HG03571 (cell line): ENCODE measurements at regions not wholly inside any gene's neighbourhood (a gene's known extent, or its start where the extent isn't known, plus 50 kb on each side); places are given as distances from the start of the nearest gene placed in this dataset.
A peak's percentile ranks its signal among the peaks of the same experiment; 100 is the strongest.

ENCODE experiments used
- ATAC-seq: cut with Tn5 transposase; IDR thresholded peaks from one replicate; pipeline ENCODE4 v1.9.1; 2021; ENCODE audit not compliant: unreplicated experiment

DNA sequence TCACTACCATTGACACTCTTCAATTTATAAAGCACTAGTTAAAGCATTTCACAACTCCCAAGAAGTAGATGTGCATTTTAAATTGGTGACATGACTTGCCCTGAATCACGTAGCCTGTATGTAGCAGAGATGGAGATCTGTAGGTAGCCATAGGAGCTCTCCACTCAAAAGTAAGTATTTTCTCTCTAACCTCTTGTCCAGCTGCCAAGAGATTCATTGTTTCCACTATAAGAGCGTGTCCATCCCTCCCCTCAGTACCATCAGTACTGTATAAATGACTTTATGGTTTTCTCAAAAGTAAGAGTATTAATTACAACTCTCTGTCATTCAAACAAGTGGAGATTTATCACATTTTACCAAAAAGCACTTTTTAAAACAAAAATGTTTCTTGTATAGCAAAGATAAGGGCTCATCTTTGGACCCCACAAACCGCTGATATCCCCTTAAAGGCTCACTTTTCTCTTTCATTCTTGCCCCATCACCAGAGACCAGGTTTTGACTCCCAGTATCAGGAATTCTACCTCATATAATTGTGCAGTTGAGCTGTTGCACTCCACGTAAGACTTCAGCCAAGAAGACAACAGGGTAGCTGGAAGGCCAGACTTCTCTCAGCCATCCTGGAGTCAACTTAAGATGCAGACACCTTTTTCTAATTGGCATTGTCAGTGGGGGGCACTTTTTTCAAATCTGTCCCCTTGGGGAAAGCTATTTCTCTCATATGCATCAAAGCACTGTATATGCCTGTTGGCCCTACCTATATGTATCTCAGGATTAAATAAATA lies 78.0 kb upstream of the GALNT5 start:
- ATAC-seq = no peak

DNA sequence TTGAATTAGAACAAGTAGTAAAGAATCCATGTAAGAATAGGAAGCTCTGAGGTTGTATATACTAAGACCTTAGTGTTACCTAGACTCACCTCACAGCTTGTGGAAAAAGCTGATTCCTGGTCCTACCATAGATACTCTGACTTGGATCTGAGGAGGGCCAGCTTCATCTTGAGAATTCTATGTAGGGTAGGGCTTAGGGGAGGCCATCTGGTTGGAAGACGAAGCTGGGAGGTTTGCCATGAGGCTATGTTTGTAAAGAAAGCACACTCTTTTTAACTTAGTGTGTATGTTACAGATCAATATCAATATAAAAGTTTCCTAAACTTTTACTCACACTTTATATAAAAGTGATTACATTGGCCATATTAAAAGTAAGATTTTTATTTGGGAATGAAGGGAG lies 77.1 kb upstream of the GALNT5 start:
- ATAC-seq = no peak

DNA sequence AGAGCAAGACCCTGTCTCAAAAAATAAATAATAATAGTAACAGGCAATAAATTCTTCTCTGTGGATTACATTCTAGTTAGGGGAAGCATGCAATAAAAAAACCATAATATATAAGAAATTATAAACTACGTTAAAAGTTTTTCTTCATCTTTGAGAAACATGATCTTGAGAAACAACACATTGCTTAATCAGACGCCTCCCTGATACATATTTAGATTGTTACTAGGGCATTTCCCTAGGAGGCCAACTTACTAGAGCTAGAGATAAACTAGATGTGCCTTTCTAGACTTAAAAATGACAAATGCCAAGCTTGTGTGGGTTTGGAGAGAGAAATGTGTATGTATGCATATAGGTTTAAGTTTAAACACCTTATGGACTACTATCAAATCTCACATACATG lies 76.3 kb upstream of the GALNT5 start:
- no peak for ATAC-seq

DNA sequence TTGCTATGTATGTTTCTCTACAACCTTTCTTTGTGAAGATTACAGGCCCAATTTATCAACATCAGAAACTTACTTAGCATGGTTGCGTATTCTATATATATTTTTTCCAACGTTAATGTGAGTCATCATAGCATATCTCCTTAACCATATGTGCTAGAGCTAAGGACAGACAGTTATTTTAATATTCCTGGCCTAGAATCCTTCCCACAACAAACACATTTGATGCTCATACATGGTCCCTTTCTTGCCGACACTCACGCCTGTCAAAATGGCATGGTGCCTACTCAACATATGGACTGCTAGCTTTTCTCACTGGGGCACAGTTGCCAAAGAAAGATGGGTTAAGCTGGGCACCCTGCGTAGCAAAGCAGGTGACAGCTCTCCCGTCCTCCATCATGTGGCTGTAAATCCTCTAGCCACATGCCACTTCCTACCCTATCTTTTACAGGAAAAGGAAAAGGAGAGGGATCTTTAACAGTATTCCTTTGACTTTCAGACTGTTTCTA lies 75.2 kb upstream of the GALNT5 start:
- no peak for ATAC-seq

DNA sequence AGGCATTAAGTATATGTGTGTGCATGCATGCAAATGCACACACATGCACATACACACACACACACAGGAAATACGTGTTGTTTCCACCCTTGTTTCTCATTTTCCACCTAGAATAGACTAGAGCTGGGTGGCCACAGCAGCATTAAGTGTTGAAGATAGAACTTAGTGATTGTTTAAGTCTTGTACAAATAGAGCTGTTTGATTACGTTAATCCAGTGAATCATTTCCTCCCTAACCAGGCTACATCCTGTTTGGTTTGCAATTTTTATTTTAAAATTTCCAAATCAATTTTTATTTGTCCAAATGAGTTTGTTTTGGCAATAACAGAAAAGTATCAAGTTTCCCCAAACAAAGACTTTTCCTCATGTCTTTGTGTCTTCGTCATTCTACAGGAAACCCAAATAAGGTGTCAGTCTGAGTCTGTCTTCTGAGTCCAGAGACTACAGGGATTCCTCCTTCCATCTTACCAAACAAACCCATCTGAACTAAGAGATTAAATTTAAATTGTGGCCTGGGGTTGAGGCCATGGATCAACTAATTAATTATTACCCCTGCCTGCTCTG lies 74.6 kb upstream of the GALNT5 start:
- ATAC-seq = no peak

DNA sequence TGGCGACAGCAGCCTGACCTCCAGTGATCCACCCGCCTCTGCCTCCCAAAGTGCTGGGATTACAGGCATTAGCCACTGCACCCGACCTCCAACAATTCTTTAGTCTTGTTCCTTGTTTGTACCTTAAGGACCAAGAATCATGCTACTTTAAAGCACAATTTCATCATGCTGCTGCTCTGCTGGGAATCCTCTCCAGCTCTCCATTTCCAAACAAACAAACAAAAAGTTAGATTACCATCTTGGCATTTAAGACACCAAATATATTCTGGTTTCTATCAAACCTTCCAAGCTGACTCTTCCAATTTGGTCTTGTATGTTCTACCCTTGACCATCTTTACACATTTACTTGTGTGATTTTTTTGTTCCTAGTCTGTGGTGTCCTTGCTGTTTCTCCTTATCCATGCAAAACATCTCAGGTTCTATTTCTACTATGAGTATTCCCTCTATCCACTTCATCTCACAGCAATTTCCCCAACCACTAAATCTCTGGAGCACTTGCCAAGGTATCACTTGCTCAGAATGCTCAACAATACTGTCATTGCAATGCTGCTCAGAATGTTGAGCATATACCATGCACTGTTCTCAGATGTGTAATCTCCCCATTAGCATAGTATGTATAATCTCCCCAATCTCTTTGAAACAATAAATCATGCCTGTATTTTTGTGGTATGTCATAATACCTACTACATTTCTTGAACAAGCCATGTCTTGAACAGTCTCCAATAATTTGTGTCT lies 73.2 kb upstream of the GALNT5 start:
- no peak for ATAC-seq

- no peak for ATAC-seq
These were observed 71.9 kb upstream of the GALNT5 start for GRCh38 chr2:157185476-157186227.

GRCh38 chr2:157190151-157190550 lies 67.4 kb upstream of the GALNT5 start:
- ATAC-seq = no peak

DNA sequence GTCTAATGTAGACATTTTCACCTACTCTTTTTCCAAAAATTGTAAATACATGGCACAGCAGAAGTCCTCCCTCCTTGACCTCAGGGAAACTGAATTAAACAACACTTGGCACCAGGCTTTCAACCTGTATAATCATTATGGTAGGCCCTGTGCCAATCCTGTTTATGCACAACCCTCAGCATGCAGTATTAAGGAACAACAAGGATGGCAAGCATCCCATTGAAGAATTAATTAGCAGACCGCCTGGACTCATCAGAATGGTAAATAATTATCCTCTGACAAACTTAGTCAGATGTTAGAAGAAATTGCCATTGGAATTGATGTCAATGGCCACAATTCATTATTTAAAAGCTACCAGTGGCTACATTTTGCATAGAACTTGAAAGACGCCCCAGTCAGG lies 66.3 kb upstream of the GALNT5 start:
- no peak for ATAC-seq

- ATAC-seq = peak; percentile 80
These were observed 64.8 kb upstream of the GALNT5 start for GRCh38 chr2:157192445-157193423.

- ATAC-seq = no peak
These were observed 64.0 kb upstream of the GALNT5 start for GRCh38 chr2:157193461-157193860.

DNA sequence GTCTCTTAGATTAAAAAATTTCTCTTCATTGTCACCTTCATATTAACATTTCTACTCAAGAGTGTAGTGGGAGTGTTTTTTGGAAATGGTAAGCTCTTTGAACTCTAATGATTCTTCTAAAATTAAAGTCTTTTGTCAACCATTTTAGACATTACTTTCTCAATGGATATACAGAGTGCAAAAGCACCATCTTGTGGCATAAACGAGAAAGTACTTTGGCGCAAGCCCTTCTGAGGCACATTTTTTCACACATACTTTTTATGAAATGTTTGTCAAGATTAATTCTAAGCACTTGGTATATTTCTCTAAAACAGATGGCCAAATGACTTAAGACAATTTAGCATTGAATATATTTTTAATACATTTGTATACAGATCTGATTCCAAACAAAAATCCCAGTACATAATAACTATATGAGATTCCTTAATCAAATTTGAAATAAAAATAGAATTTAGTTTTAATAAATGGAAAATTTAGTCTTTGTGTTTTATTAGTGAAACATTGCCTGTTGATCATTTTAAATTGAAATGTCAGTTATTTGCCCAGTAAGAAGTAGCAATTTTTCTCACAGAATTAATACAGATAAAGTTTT lies 63.3 kb upstream of the GALNT5 start:
- ATAC-seq = peak; percentile 46

GRCh38 chr2:157194844-157195243 lies 62.7 kb upstream of the GALNT5 start:
- no peak for ATAC-seq

GRCh38 chr2:157196956-157197355 lies 60.5 kb upstream of the GALNT5 start:
- no peak for ATAC-seq

GRCh38 chr2:157197848-157198247 lies 59.7 kb upstream of the GALNT5 start:
- no peak for ATAC-seq

- no peak for ATAC-seq
These were observed 53.9 kb upstream of the GALNT5 start for GRCh38 chr2:157203651-157204050.

DNA sequence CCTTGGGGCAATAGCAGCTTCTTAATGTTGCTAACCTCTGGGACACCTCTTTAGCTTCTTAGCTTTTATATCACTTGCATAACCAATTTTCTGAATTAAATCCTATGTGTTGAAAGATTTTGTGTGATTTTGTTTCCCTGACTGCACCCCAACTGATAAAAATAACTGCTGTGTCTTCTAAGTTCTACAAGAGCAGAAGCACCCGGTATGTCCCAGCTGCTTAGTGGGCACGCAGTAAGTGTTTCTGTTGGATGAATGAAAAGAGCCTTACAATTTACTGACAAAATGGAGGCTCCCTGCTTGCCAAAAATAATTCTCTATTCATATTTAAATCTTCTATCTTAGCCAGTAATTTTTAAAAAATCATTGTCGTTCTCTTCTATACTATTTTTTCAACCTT lies 53.1 kb upstream of the GALNT5 start:
- no peak for ATAC-seq

- no peak for ATAC-seq
These were observed 50.6 kb upstream of the GALNT5 start for GRCh38 chr2:157206916-157207315.
